ENCODE measurements at regions not wholly inside any gene's neighbourhood (a gene's known extent, or its start where the extent isn't known, plus 50 kb on each side); places are given as distances from the start of the nearest gene placed in this dataset.
A peak's percentile ranks its signal among the peaks of the same experiment; 100 is the strongest.

DNA sequence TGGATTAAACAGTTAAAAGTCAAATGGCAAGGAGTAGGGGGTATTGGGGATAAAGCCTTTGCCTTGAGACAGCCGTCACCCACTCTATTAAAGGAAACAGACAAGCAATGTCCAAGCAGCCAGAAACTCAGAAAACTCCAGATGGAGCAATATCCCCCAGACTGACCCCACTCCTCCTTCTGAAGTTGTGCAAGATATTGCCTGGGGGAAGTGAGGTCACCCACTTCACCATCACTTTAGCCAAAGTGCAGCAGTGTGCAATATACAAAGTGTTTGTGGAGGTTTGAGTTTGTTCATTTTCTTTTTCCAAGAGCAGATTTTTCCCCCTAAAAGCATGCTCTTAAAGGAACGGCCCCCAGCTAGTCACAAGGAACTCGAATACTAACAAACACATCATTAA lies 125.1 kb downstream of the ETS2 start:
- peak; percentile 67 to 90 for DNase-seq (ENCODE audit: low read depth in 1 of 2, low spot score in 1 of 2)
- Histone ChIP-seq H3K27me3 (ENCODE audit: insufficient read depth, poor library complexity, severe bottlenecking) (no peaks in the 10 kb centered on the region), H3K27ac (replicated peaks) (peak overlapping the region; percentile 83), H3K4me3 (replicated peaks; ENCODE audit: insufficient read depth, low read length) (no peak overlapping the region)
- TF ChIP-seq CTCF (IDR thresholded peaks at IDR 0.05; ENCODE audit: insufficient read depth, low read length) (no peak), GABPA (IDR thresholded peaks at IDR 0.05; ENCODE audit: low read depth) (no peak), REST (IDR thresholded peaks at IDR 0.05; ENCODE audit: insufficient replicate concordance, low read depth) (no peak), POLR2AphosphoS5 (IDR thresholded peaks at IDR 0.05; ENCODE audit: low read depth) (peak; percentile 74), SPI1 (IDR thresholded peaks at IDR 0.05; ENCODE audit: borderline replicate concordance, low read depth) (peak; percentile 60; the same call in 1 of the 2 replicates)

- Histone ChIP-seq H3K4me3 (replicated peaks; ENCODE audit: insufficient read depth, low read length) (no peak overlapping the region), H3K27ac (replicated peaks) (peak overlapping the region; percentile 83), H3K27me3 (ENCODE audit: insufficient read depth, poor library complexity, severe bottlenecking) (no peaks in the 10 kb centered on the region)
- no peak for TF ChIP-seq GABPA (IDR thresholded peaks at IDR 0.05; ENCODE audit: low read depth)
- no peak for TF ChIP-seq CTCF (IDR thresholded peaks at IDR 0.05; ENCODE audit: insufficient read depth, low read length)
- TF ChIP-seq POLR2AphosphoS5 (IDR thresholded peaks at IDR 0.05; ENCODE audit: low read depth) = no peak
- no peak for TF ChIP-seq SPI1 (IDR thresholded peaks at IDR 0.05; ENCODE audit: borderline replicate concordance, low read depth)
- no peak for TF ChIP-seq REST (IDR thresholded peaks at IDR 0.05; ENCODE audit: insufficient replicate concordance, low read depth)
- peak in 1 of 2 experiments; percentile 30 for DNase-seq (ENCODE audit: low read depth in 1 of 2, low spot score in 1 of 2)
Observed at GRCh38 chr21:38930066-38930465, 124.3 kb downstream of the ETS2 start.

DNA sequence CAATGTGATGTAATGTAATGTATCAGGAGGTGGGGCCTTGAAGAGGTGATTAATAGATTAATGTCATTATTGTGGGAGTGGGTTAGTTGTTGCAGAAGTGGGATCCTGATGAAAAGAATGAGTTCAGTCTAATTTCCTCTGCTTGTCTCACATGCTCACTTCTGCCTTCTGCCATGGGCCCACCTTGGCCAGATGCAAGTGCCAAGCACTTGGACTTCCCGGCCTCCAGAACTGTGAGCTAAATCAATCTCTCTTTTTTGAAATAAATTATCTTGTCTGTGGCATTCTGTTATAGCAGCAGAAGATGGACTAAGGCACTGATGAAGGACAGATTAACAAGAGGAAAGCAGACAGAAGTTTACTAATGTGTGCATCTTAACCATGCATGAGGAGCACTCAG lies 123.9 kb downstream of the ETS2 start:
- Histone ChIP-seq H3K27me3 (ENCODE audit: insufficient read depth, poor library complexity, severe bottlenecking) (no peaks in the 10 kb centered on the region), H3K4me3 (replicated peaks; ENCODE audit: insufficient read depth, low read length) (no peak overlapping the region), H3K27ac (replicated peaks) (peak overlapping the region; percentile 83)
- no peak for TF ChIP-seq POLR2AphosphoS5 (IDR thresholded peaks at IDR 0.05; ENCODE audit: low read depth)
- no peak for TF ChIP-seq GABPA (IDR thresholded peaks at IDR 0.05; ENCODE audit: low read depth)
- no peak for TF ChIP-seq SPI1 (IDR thresholded peaks at IDR 0.05; ENCODE audit: borderline replicate concordance, low read depth)
- TF ChIP-seq CTCF (IDR thresholded peaks at IDR 0.05; ENCODE audit: insufficient read depth, low read length) = no peak
- no peak for TF ChIP-seq REST (IDR thresholded peaks at IDR 0.05; ENCODE audit: insufficient replicate concordance, low read depth)
- DNase-seq (ENCODE audit: low read depth in 1 of 2, low spot score in 1 of 2) = no peak

Data from HL-60 (cell line).